ENCODE measurements at regions not wholly inside any gene's neighbourhood (a gene's known extent, or its start where the extent isn't known, plus 50 kb on each side); places are given as distances from the start of the nearest gene placed in this dataset.

- H3K36me3 ChIP-seq (ENCODE audit: control insufficient read depth, insufficient read depth, low read length), result no peaks in the 10 kb centered on the region
- no peaks in the 10 kb centered on the region for H3K4me1 ChIP-seq (ENCODE audit: control insufficient read depth, extremely low read depth, insufficient read depth, low read length)
- no peak overlapping the region for H3K27ac ChIP-seq (ENCODE audit: insufficient read depth, low read length)
- H3K79me2 ChIP-seq (ENCODE audit: control insufficient read depth, insufficient read depth, low read length), result no peaks in the 10 kb centered on the region
- H3K4me2 ChIP-seq (ENCODE audit: extremely low read depth, insufficient read depth, low read length), result no peak overlapping the region
- H3K9ac ChIP-seq (ENCODE audit: insufficient read depth, low read length), result no peak overlapping the region
- DNase-seq (ENCODE audit: low read depth in 2 of 2), result no peak
- no peak for TF ChIP-seq EZH2 (IDR thresholded peaks at IDR 0.05; ENCODE audit: low read length, missing control alignments)
- no peak for TF ChIP-seq CTCF (conservative IDR thresholded peaks at IDR 0.05 in 1 of 2, IDR thresholded peaks at IDR 0.05 in 1 of 2; ENCODE audit: low read depth in 1 of 2, low read length in 2 of 2)
- H3K27me3 ChIP-seq (ENCODE audit: control insufficient read depth, insufficient read depth, low read length), result no peaks in the 10 kb centered on the region
- H3K4me3 ChIP-seq (replicated peaks in 1 of 4; ENCODE audit: control extremely low read depth in 1 of 4, insufficient read depth in 1 of 4, low read depth in 3 of 4, low read length in 4 of 4), result no peak overlapping the region
- no peak overlapping the region for H2AFZ ChIP-seq (ENCODE audit: low read length)
- no peaks in the 10 kb centered on the region for H3K9me3 ChIP-seq (ENCODE audit: control insufficient read depth, insufficient read depth, low read depth, low read length)
- no peaks in the 10 kb centered on the region for H4K20me1 ChIP-seq (ENCODE audit: control insufficient read depth, extremely low read depth, insufficient read depth, low read length)
Observed at GRCh38 chr2:421406-421805, 133.5 kb upstream of the ALKAL2 start.

- Histone ChIP-seq H3K9me3 (ENCODE audit: control insufficient read depth, insufficient read depth, low read depth, low read length) (no peaks in the 10 kb centered on the region), H3K79me2 (ENCODE audit: control insufficient read depth, insufficient read depth, low read length) (no peaks in the 10 kb centered on the region), H3K27me3 (ENCODE audit: control insufficient read depth, insufficient read depth, low read length) (no peaks in the 10 kb centered on the region), H2AFZ (ENCODE audit: low read length) (no peak overlapping the region), H3K4me3 (replicated peaks in 1 of 4; ENCODE audit: control extremely low read depth in 1 of 4, insufficient read depth in 1 of 4, low read depth in 3 of 4, low read length in 4 of 4) (no peak overlapping the region), H3K9ac (ENCODE audit: insufficient read depth, low read length) (no peak overlapping the region), H3K27ac (ENCODE audit: insufficient read depth, low read length) (no peak overlapping the region), H4K20me1 (ENCODE audit: control insufficient read depth, extremely low read depth, insufficient read depth, low read length) (no peaks in the 10 kb centered on the region), H3K4me2 (ENCODE audit: extremely low read depth, insufficient read depth, low read length) (no peak overlapping the region), H3K4me1 (ENCODE audit: control insufficient read depth, extremely low read depth, insufficient read depth, low read length) (no peaks in the 10 kb centered on the region), H3K36me3 (ENCODE audit: control insufficient read depth, insufficient read depth, low read length) (no peaks in the 10 kb centered on the region)
- DNase-seq (ENCODE audit: low read depth in 2 of 2), result no peak
- no peak for TF ChIP-seq EZH2 (IDR thresholded peaks at IDR 0.05; ENCODE audit: low read length, missing control alignments)
Observed at GRCh38 chr2:419687-420317, 131.9 kb upstream of the ALKAL2 start.

GRCh38 chr2:417662-418061 is 129.8 kb upstream of the ALKAL2 start:
- Histone ChIP-seq H3K27ac (ENCODE audit: insufficient read depth, low read length) (no peak overlapping the region), H3K9me3 (ENCODE audit: control insufficient read depth, insufficient read depth, low read depth, low read length) (no peaks in the 10 kb centered on the region), H3K4me2 (ENCODE audit: extremely low read depth, insufficient read depth, low read length) (no peak overlapping the region), H3K36me3 (ENCODE audit: control insufficient read depth, insufficient read depth, low read length) (no peaks in the 10 kb centered on the region), H3K4me3 (replicated peaks in 1 of 4; ENCODE audit: control extremely low read depth in 1 of 4, insufficient read depth in 1 of 4, low read depth in 3 of 4, low read length in 4 of 4) (no peak overlapping the region), H2AFZ (ENCODE audit: low read length) (no peak overlapping the region), H4K20me1 (ENCODE audit: control insufficient read depth, extremely low read depth, insufficient read depth, low read length) (no peaks in the 10 kb centered on the region), H3K4me1 (ENCODE audit: control insufficient read depth, extremely low read depth, insufficient read depth, low read length) (no peaks in the 10 kb centered on the region), H3K79me2 (ENCODE audit: control insufficient read depth, insufficient read depth, low read length) (no peaks in the 10 kb centered on the region), H3K9ac (ENCODE audit: insufficient read depth, low read length) (no peak overlapping the region), H3K27me3 (ENCODE audit: control insufficient read depth, insufficient read depth, low read length) (no peaks in the 10 kb centered on the region)
- no peak for DNase-seq (ENCODE audit: low read depth in 2 of 2)
- TF ChIP-seq CTCF (conservative IDR thresholded peaks at IDR 0.05 in 1 of 2, IDR thresholded peaks at IDR 0.05 in 1 of 2; ENCODE audit: low read depth in 1 of 2, low read length in 2 of 2) (no peak), EZH2 (IDR thresholded peaks at IDR 0.05; ENCODE audit: low read length, missing control alignments) (no peak)
